Cardiac fibroblast (primary cell): ENCODE measurements at regions not wholly inside any gene's neighbourhood (a gene's known extent, or its start where the extent isn't known, plus 50 kb on each side); places are given as distances from the start of the nearest gene placed in this dataset.

ENCODE experiments used
- DNase-seq, 2 donors: peaks; one replicate each; pipeline versions ENCODE4 v3.0.0 to v3.0.0-alpha.2; 2010; ENCODE audit warnings: low read depth in 2 of 2
- H3K4me3 ChIP-seq, 2 donors: replicated peaks in 1 of 2; 1 replicate in 1 of 2; 2 replicates in 1 of 2; pipeline ENCODE4 v1.5.1; 2011; ENCODE audit warnings: low read depth in 2 of 2, low read length in 2 of 2, mild to moderate bottlenecking in 2 of 2, moderate library complexity in 1 of 2
- CTCF ChIP-seq: IDR thresholded peaks from one replicate; pipeline ENCODE4 v1.5.1; 2011; ENCODE audit warnings: low read depth, mild to moderate bottlenecking, low read length, inconsistent platforms

GRCh38 chr13:57353831-57354230 is 186.8 kb downstream of the PRR20E start:
- no peak for TF ChIP-seq CTCF
- no peak for DNase-seq
- no peak overlapping the region for H3K4me3 ChIP-seq

- DNase-seq = no peak
- H3K4me3 ChIP-seq = no peak overlapping the region
- TF ChIP-seq CTCF = no peak
Observed at GRCh38 chr13:57375876-57376275, 208.9 kb downstream of the PRR20E start.

- DNase-seq = no peak
- no peak for TF ChIP-seq CTCF
- no peak overlapping the region for H3K4me3 ChIP-seq
Observed at GRCh38 chr13:57408312-57408711, 223.2 kb upstream of the PCDH17 start.

GRCh38 chr13:57409121-57409520 is 222.4 kb upstream of the PCDH17 start:
- TF ChIP-seq CTCF = no peak
- no peak overlapping the region for H3K4me3 ChIP-seq
- DNase-seq = no peak

GRCh38 chr13:57409656-57410055 is 221.9 kb upstream of the PCDH17 start:
- no peak overlapping the region for H3K4me3 ChIP-seq
- no peak for DNase-seq
- no peak for TF ChIP-seq CTCF

- no peak for TF ChIP-seq CTCF
- no peak for DNase-seq
Observed at GRCh38 chr13:57418067-57418677, 213.4 kb upstream of the PCDH17 start.

GRCh38 chr13:57424379-57424778 is 207.2 kb upstream of the PCDH17 start:
- no peak overlapping the region for H3K4me3 ChIP-seq
- no peak for DNase-seq
- TF ChIP-seq CTCF = no peak

More at GRCh38 chr13:57418067-57418677, 213.4 kb upstream of the PCDH17 start:
- no peak overlapping the region for H3K4me3 ChIP-seq
